Hepatocyte (in vitro differentiated cells): ENCODE measurements at regions not wholly inside any gene's neighbourhood (a gene's known extent, or its start where the extent isn't known, plus 50 kb on each side); places are given as distances from the start of the nearest gene placed in this dataset.
"Not testable (repeated sequence)": the region's sequence is repeated elsewhere in the genome, so short reads cannot be mapped to it uniquely, and the experiment has no call there.

Experiments
- CTCF ChIP-seq: fragments of 200-600 bp; sonication (generic); IDR thresholded peaks from 2 replicates; pipeline ENCODE4 v1.5.1; 2016; ENCODE audit warnings: antibody characterized with exemption, mild to moderate bottlenecking; ENCODE audit not compliant: poor library complexity
- EZH2 ChIP-seq: fragments of 200-600 bp; sonication (generic); IDR thresholded peaks from 2 replicates; pipeline ENCODE4 v1.6.1; 2016; ENCODE audit warnings: antibody characterized with exemption, mild to moderate bottlenecking, borderline replicate concordance

- not testable (repeated sequence) for TF ChIP-seq CTCF, EZH2
Measured at GRCh38 chr3:115213052-115213451, 66.0 kb upstream of the ZBTB20 start.
